H9 (cell line): ENCODE measurements at regions not wholly inside any gene's neighbourhood (a gene's known extent, or its start where the extent isn't known, plus 50 kb on each side); places are given as distances from the start of the nearest gene placed in this dataset.

Experiments used
- DNase-seq: peaks from one replicate; pipeline ENCODE4 v3.0.0-alpha.2; 2017
- H2AFZ ChIP-seq: one replicate; pipeline ENCODE4 v1.6.1; 2013; ENCODE audit warnings: mild to moderate bottlenecking, low read length, control low read depth, moderate library complexity
- H2AK5ac ChIP-seq: 2 replicates; pipeline ENCODE4 v1.6.1; 2013; ENCODE audit warnings: low read length, control low read depth, mixed read lengths; ENCODE audit not compliant: insufficient read length
- H2BK120ac ChIP-seq: one replicate; pipeline ENCODE4 v1.6.1; 2013; ENCODE audit warnings: low read depth, mild to moderate bottlenecking, low read length, control low read depth, inconsistent platforms; ENCODE audit not compliant: poor library complexity, severe bottlenecking
- H2BK12ac ChIP-seq: 2 replicates; pipeline ENCODE4 v1.6.1; 2013; ENCODE audit warnings: low read length, control low read depth, mixed read lengths, low read depth; ENCODE audit not compliant: insufficient read length
- H2BK15ac ChIP-seq: 2 replicates; pipeline ENCODE4 v1.6.1; 2013; ENCODE audit warnings: low read depth, low read length, control low read depth
- H2BK20ac ChIP-seq: one replicate; pipeline ENCODE4 v1.6.1; 2013; ENCODE audit warnings: low read depth, mild to moderate bottlenecking, low read length, control low read depth, inconsistent platforms; ENCODE audit not compliant: poor library complexity, severe bottlenecking
- H2BK5ac ChIP-seq: 2 replicates; pipeline ENCODE4 v1.6.1; 2013; ENCODE audit warnings: low read length, control low read depth, mixed read lengths; ENCODE audit not compliant: insufficient read length
- H3K14ac ChIP-seq: 2 replicates; pipeline ENCODE4 v1.6.1; 2013; ENCODE audit warnings: low read length, control low read depth; ENCODE audit not compliant: insufficient read depth
- H3K18ac ChIP-seq: 2 replicates; pipeline ENCODE4 v1.6.1; 2013; ENCODE audit warnings: low read depth, mild to moderate bottlenecking, mixed read lengths, low read length, control low read depth; ENCODE audit not compliant: insufficient read length
- H3K23ac ChIP-seq: 2 replicates; pipeline ENCODE4 v1.6.1; 2013; ENCODE audit warnings: low read length, control low read depth, mixed read lengths, low read depth; ENCODE audit not compliant: insufficient read length
- H3K23me2 ChIP-seq: 2 replicates; pipeline ENCODE4 v1.6.1; 2013; ENCODE audit warnings: low read depth, mild to moderate bottlenecking, mixed read lengths, low read length, control low read depth; ENCODE audit not compliant: insufficient read length, poor library complexity, severe bottlenecking
- H3K27ac ChIP-seq: 2 replicates; pipeline ENCODE4 v1.5.1; 2013; ENCODE audit warnings: low read length, control low read depth, mixed read lengths, low read depth; ENCODE audit not compliant: insufficient read length
- H3K27me3 ChIP-seq: 2 replicates; pipeline ENCODE4 v1.6.1; 2013; ENCODE audit warnings: low read length, control low read depth, inconsistent platforms; ENCODE audit not compliant: insufficient read depth
- H3K4ac ChIP-seq: 2 replicates; pipeline ENCODE4 v1.6.1; 2013; ENCODE audit warnings: low read depth, mild to moderate bottlenecking, control low read depth, inconsistent platforms, low read length, moderate library complexity
- H3K4me1 ChIP-seq: 2 replicates; pipeline ENCODE4 v1.6.1; 2013; ENCODE audit warnings: low read length, control low read depth, inconsistent platforms; ENCODE audit not compliant: insufficient read depth
- H3K4me2 ChIP-seq: 2 replicates; pipeline ENCODE4 v1.6.1; 2013; ENCODE audit warnings: low read length, control low read depth, mixed read lengths; ENCODE audit not compliant: insufficient read length, insufficient read depth
- H3K56ac ChIP-seq: 2 replicates; pipeline ENCODE4 v1.6.1; 2013; ENCODE audit warnings: low read depth, mild to moderate bottlenecking, mixed read lengths, low read length, control low read depth; ENCODE audit not compliant: insufficient read length
- H3K79me1 ChIP-seq: 2 replicates; pipeline ENCODE4 v1.6.1; 2013; ENCODE audit warnings: low read depth, mild to moderate bottlenecking, moderate library complexity, low read length, control low read depth, inconsistent platforms; ENCODE audit not compliant: insufficient read depth, poor library complexity, severe bottlenecking
- H3K79me2 ChIP-seq: 2 replicates; pipeline ENCODE4 v1.6.1; 2013; ENCODE audit warnings: low read length, control low read depth, inconsistent platforms; ENCODE audit not compliant: insufficient read depth
- H3K9ac ChIP-seq: 2 replicates; pipeline ENCODE4 v1.6.1; 2013; ENCODE audit warnings: low read length, control low read depth, mixed read lengths; ENCODE audit not compliant: insufficient read length; ENCODE audit errors: extremely low read depth
- H3K9me3 ChIP-seq: one replicate; pipeline ENCODE4 v1.6.1; 2013; ENCODE audit warnings: low read depth, low read length, inconsistent platforms; ENCODE audit not compliant: control insufficient read depth
- H3T11ph ChIP-seq: one replicate; pipeline ENCODE4 v1.6.1; 2013; ENCODE audit warnings: mild to moderate bottlenecking, low read length, control low read depth, inconsistent platforms
- H4K20me1 ChIP-seq: one replicate; pipeline ENCODE4 v1.6.1; 2013; ENCODE audit not compliant: control insufficient read depth, insufficient read length, insufficient read depth
- H4K5ac ChIP-seq: 2 replicates; pipeline ENCODE4 v1.6.1; 2013; ENCODE audit warnings: low read depth, mild to moderate bottlenecking, mixed read lengths, low read length, control low read depth; ENCODE audit not compliant: insufficient read length
- H4K8ac ChIP-seq: replicated peaks from 2 replicates; pipeline ENCODE4 v1.6.1; 2013; ENCODE audit warnings: low read length, control low read depth, mixed read lengths, low read depth; ENCODE audit not compliant: insufficient read length
- H4K91ac ChIP-seq: 2 replicates; pipeline ENCODE4 v1.6.1; 2013; ENCODE audit warnings: low read depth, mild to moderate bottlenecking, moderate library complexity, mixed read lengths, low read length, control low read depth; ENCODE audit not compliant: insufficient read length
- H3K27ac Mint-ChIP-seq, 3 experiments: 2 replicates in 2 of 3; 3 replicates in 1 of 3; pipeline ENCODE4 v1.8.0; 2020 to 2021; ENCODE audit warnings: mixed read lengths in 3 of 3, mild to moderate bottlenecking in 1 of 3, moderate library complexity in 1 of 3
- H3K27me3 Mint-ChIP-seq: 2 replicates; pipeline ENCODE4 v1.8.0; 2021; ENCODE audit warnings: low read depth, mild to moderate bottlenecking, moderate library complexity, mixed read lengths
- H3K36me3 Mint-ChIP-seq, 3 experiments: 2 replicates in 2 of 3; 3 replicates in 1 of 3; pipeline ENCODE4 v1.8.0; 2020 to 2021; ENCODE audit warnings: low read depth in 3 of 3, mixed read lengths in 3 of 3; ENCODE audit not compliant: insufficient read depth in 1 of 3
- H3K4me1 Mint-ChIP-seq, 2 experiments: 2 replicates each; pipeline ENCODE4 v1.8.0; 2020; ENCODE audit warnings: mixed read lengths in 2 of 2
- H3K4me3 Mint-ChIP-seq, 2 experiments: 2 replicates in 1 of 2; 3 replicates in 1 of 2; pipeline ENCODE4 v1.8.0; 2020 to 2021; ENCODE audit warnings: mild to moderate bottlenecking in 2 of 2, mixed read lengths in 2 of 2, moderate library complexity in 1 of 2
- H3K9me3 Mint-ChIP-seq, 2 experiments: 2 replicates in 1 of 2; 3 replicates in 1 of 2; pipeline ENCODE4 v1.8.0; 2020; ENCODE audit warnings: mild to moderate bottlenecking in 2 of 2, mixed read lengths in 2 of 2, moderate library complexity in 1 of 2
- WGBS: extraction: QIAGEN DNeasy Blood & Tissue Kit; methylation state at CpG from one replicate; pipeline ENCODE4 v1.1.7; 2013; ENCODE audit warnings: missing lambda C conversion rate, low lambda C conversion rate, mixed read lengths; ENCODE audit not compliant: insufficient read length; ENCODE audit errors: extremely low coverage; 5-methylcytosine and 5-hydroxymethylcytosine counted together
- TF ChIP-seq, protein P1 (sequence below): fragments of 200-600 bp; sonication (generic); conservative IDR thresholded peaks from 3 replicates; pipeline ENCODE4 v1.8.0; 2021; ENCODE audit warnings: antibody characterized with exemption, mild to moderate bottlenecking

DNA sequence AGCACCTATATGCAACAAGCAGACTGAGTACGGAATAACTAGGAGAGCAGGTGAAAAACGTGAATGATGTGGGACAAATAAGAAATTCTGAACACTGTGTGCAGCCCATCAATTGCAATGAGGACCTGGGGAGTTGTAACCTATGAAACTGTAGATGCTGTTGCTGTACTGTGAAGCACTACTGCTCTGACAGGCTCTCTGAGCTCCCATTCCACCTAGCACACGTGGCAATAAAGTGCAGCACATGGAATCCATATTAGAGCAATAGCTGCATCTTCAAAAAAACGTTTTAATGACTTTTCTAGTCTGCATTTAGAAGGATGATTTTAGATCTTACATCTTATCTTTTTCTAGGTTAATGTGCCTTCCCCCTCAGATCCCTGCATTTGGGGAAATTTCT, 748.7 kb upstream of the GOLIM4 start:
- Histone ChIP-seq H3K9me3 (no peaks in the 10 kb centered on the region), H3K23me2 (no peaks in the 10 kb centered on the region), H3T11ph (no peak overlapping the region), H3K27me3 (no peaks in the 10 kb centered on the region), H3K4me1 (peaks cover 9% of the 10 kb centered on the region; the same call in 1 of the 2 replicates), H2BK15ac (no peak overlapping the region), H3K4ac (no peak overlapping the region), H2AFZ (no peak overlapping the region), H3K79me1 (no peaks in the 10 kb centered on the region), H3K56ac (no peak overlapping the region), H3K79me2 (no peaks in the 10 kb centered on the region), H2BK12ac (no peak overlapping the region), H3K23ac (no peak overlapping the region), H3K14ac (no peak overlapping the region), H4K5ac (no peak overlapping the region), H2BK5ac (no peak overlapping the region), H4K91ac (no peak overlapping the region), H4K20me1 (no peaks in the 10 kb centered on the region), H3K4me2 (no peak overlapping the region), H2BK120ac (no peak overlapping the region), H3K18ac (no peak overlapping the region), H2AK5ac (no peak overlapping the region), H3K27ac (no peak overlapping the region), H4K8ac (no peak overlapping the region), H2BK20ac (no peak overlapping the region), H3K9ac (no peak overlapping the region)
- TF ChIP-seq, protein P1, sequence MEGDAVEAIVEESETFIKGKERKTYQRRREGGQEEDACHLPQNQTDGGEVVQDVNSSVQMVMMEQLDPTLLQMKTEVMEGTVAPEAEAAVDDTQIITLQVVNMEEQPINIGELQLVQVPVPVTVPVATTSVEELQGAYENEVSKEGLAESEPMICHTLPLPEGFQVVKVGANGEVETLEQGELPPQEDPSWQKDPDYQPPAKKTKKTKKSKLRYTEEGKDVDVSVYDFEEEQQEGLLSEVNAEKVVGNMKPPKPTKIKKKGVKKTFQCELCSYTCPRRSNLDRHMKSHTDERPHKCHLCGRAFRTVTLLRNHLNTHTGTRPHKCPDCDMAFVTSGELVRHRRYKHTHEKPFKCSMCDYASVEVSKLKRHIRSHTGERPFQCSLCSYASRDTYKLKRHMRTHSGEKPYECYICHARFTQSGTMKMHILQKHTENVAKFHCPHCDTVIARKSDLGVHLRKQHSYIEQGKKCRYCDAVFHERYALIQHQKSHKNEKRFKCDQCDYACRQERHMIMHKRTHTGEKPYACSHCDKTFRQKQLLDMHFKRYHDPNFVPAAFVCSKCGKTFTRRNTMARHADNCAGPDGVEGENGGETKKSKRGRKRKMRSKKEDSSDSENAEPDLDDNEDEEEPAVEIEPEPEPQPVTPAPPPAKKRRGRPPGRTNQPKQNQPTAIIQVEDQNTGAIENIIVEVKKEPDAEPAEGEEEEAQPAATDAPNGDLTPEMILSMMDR, result no peak
- Mint-ChIP-seq H3K36me3 (peaks cover 3 to 14% (median 13%) of the 10 kb centered on the region in 3 experiments; a peak in 3 of 7 replicates), H3K27ac (no peak overlapping the region), H3K9me3 (peaks cover 9 to 11% of the 10 kb centered on the region in 2 experiments; a peak in 2 of 5 replicates), H3K4me1 (peaks cover 30 to 42% of the 10 kb centered on the region in 2 experiments), H3K4me3 (no peak overlapping the region), H3K27me3 (peaks cover 3% of the 10 kb centered on the region; the same call in 1 of the 2 replicates)
- no CpG with 5 or more reads among the region's 4 CpGs for WGBS
- no peak for DNase-seq
